ENCODE measurements at regions not wholly inside any gene's neighbourhood (a gene's known extent, or its start where the extent isn't known, plus 50 kb on each side); places are given as distances from the start of the nearest gene placed in this dataset.

DNA sequence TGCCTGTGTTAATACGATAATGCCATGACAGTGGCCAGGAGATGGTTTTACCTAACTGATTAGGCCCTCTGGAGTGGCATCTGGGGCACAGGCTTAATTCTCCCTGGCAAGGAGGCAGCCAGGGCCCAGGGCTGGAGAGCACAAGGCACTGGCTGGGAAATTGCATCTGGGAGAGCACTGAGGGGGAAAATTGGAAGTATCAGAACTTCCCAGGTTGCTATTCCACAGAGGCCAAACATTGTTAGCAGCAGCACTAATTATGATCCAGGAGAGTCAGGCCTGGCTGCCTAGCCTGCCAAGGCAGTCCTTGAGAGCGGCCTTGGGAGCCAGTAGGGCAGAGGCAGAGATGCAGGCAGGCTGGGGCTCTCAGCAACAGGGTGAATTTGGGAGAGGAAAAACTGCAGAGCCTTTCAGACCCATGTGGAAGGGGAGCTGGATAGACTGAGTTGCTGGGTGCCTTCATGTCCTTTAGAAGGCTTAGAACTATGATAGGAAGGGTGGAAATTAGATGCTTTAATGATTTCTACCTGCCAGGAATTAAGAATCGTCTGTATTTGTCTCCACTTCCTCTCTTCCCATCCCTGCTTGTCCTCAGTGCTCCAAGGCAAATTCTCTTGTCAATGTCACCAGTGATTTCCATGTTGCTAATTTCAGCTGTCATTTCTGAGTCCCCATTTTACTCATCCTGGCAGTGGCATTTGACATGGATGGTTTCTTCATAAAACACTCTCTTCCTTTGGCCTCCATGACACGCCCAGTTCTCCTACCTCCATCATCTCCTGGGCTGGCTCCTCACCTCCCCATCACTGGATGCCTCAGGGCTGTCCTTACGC, 56.1 kb upstream of the HSPA9 start:
- no peak overlapping the region for H3K18ac ChIP-seq (ENCODE audit: low read depth, low read length)
- H2AK5ac ChIP-seq (ENCODE audit: low read depth, low read length) = no peak overlapping the region
- H3K79me1 ChIP-seq (ENCODE audit: low read depth in 1 of 2, low read length in 2 of 2) = no peaks in the 10 kb centered on the region
- no peaks in the 10 kb centered on the region for H3K36me3 ChIP-seq (ENCODE audit: control insufficient read depth, insufficient read depth, low read length)
- no peak overlapping the region for H3K4ac ChIP-seq (ENCODE audit: low read depth, low read length)
- no peak overlapping the region for H4K91ac ChIP-seq (ENCODE audit: insufficient read depth, low read depth, low read length)
- CTCF ChIA-PET = interaction anchor here (0.6 kb wide), 1 partner anchor 650 kb away, joined by 4 read pairs; no protein-coding TSS in a partner anchor
- H4K5ac ChIP-seq (ENCODE audit: low read depth, low read length) = no peak overlapping the region
- no peak overlapping the region for H3K27ac ChIP-seq (ENCODE audit: insufficient read depth, low read length)
- H2BK15ac ChIP-seq (ENCODE audit: low read depth, low read length) = no peak overlapping the region
- no peak overlapping the region for H3K4me3 ChIP-seq (ENCODE audit: insufficient read depth, low read depth, low read length)
- no peak overlapping the region for H2BK20ac ChIP-seq (ENCODE audit: low read depth, low read length)
- TF ChIP-seq RFX5 (IDR thresholded peaks at IDR 0.05; ENCODE audit: low read depth, low read length) (no peak), CEBPB (IDR thresholded peaks at IDR 0.05; ENCODE audit: low read depth, low read length) (no peak), CHD1 (IDR thresholded peaks at IDR 0.05; ENCODE audit: low read depth, low read length) (no peak), MXI1 (IDR thresholded peaks at IDR 0.05; ENCODE audit: borderline replicate concordance, low read depth, low read length) (no peak), FOS (IDR thresholded peaks at IDR 0.05; ENCODE audit: low read depth, low read length) (no peak), SMC3 (IDR thresholded peaks at IDR 0.05; ENCODE audit: low read depth, low read length) (no peak), POLR2A (IDR thresholded peaks at IDR 0.05; ENCODE audit: low read depth, low read length) (no peak), USF2 (IDR thresholded peaks at IDR 0.05; ENCODE audit: low read depth, low read length) (no peak), BHLHE40 (IDR thresholded peaks at IDR 0.05; ENCODE audit: low read depth, low read length) (no peak), NFE2L2 (IDR thresholded peaks at IDR 0.05; ENCODE audit: low read depth, low read length) (no peak), ELK1 (IDR thresholded peaks at IDR 0.05; ENCODE audit: borderline replicate concordance, low read depth, low read length) (no peak), MAFK (IDR thresholded peaks at IDR 0.05; ENCODE audit: low read depth, low read length) (no peak), RAD21 (IDR thresholded peaks at IDR 0.05; ENCODE audit: low read length) (no peak), RCOR1 (IDR thresholded peaks at IDR 0.05; ENCODE audit: insufficient replicate concordance, low read length) (no peak), MAZ (IDR thresholded peaks at IDR 0.05; ENCODE audit: borderline replicate concordance, low read depth, low read length) (no peak)
- TF ChIP-seq, protein P1, sequence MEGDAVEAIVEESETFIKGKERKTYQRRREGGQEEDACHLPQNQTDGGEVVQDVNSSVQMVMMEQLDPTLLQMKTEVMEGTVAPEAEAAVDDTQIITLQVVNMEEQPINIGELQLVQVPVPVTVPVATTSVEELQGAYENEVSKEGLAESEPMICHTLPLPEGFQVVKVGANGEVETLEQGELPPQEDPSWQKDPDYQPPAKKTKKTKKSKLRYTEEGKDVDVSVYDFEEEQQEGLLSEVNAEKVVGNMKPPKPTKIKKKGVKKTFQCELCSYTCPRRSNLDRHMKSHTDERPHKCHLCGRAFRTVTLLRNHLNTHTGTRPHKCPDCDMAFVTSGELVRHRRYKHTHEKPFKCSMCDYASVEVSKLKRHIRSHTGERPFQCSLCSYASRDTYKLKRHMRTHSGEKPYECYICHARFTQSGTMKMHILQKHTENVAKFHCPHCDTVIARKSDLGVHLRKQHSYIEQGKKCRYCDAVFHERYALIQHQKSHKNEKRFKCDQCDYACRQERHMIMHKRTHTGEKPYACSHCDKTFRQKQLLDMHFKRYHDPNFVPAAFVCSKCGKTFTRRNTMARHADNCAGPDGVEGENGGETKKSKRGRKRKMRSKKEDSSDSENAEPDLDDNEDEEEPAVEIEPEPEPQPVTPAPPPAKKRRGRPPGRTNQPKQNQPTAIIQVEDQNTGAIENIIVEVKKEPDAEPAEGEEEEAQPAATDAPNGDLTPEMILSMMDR (conservative IDR thresholded peaks at IDR 0.05; ENCODE audit: low read depth, low read length) = no peak
- ATAC-seq (ENCODE audit: low read depth) (no peak), DNase-seq (no peak)
- in situ Hi-C loops (cut with MboI; ENCODE audit: low sequenced_read_pairs) = no loop called here
- WGBS, 2 experiments (ENCODE audit: extremely low coverage in 2 of 2, insufficient read length in 1 of 2) = 73% methylated on average over 3 of the region's 5 CpGs; no CpG with 5 or more reads in 1 of the 2 experiments
- H2AFZ ChIP-seq (replicated peaks; ENCODE audit: low read length, poor library complexity) = no peak overlapping the region
- POLR2A ChIA-PET (ENCODE audit: unreplicated experiment) = no interaction called here
- no peaks in the 10 kb centered on the region for H3K27me3 ChIP-seq (ENCODE audit: control insufficient read depth, insufficient read depth, low read length)
- no peak overlapping the region for H2BK5ac ChIP-seq (ENCODE audit: low read depth, low read length, poor library complexity, severe bottlenecking)
- H2AK9ac ChIP-seq (replicated peaks; ENCODE audit: low read depth, low read length, poor library complexity) = peak overlapping the region; percentile 50
- intact Hi-C loops (cut with micrococcal nuclease) = no loop called here
- no peak overlapping the region for H3K56ac ChIP-seq (ENCODE audit: extremely low read depth, insufficient read depth, low read length)
- H2BK120ac ChIP-seq (ENCODE audit: low read depth, low read length) = no peak overlapping the region
- H3K4me1 ChIP-seq (ENCODE audit: control insufficient read depth, insufficient read depth, low read length) = no peaks in the 10 kb centered on the region
- H3K9ac ChIP-seq (ENCODE audit: low read depth, low read length) = no peak overlapping the region
- H3K9me1 ChIP-seq (ENCODE audit: insufficient read depth, low read length) = no peaks in the 10 kb centered on the region
- no TSS peak for BruUV-seq (replicated peaks)
- H3K9me3 ChIP-seq (ENCODE audit: control insufficient read depth, insufficient read depth, low read length) = no peaks in the 10 kb centered on the region
- H4K8ac ChIP-seq (ENCODE audit: low read depth in 2 of 2, low read length in 2 of 2) = no peak overlapping the region
- no peak overlapping the region for H3K4me2 ChIP-seq (ENCODE audit: low read depth, low read length)
- no peak overlapping the region for H3K23ac ChIP-seq (ENCODE audit: low read depth, low read length)
- H4K20me1 ChIP-seq (ENCODE audit: insufficient read depth, low read length) = no peaks in the 10 kb centered on the region
- dilution Hi-C loops (cut with HindIII; ENCODE audit: low sequenced_read_pairs, unreplicated experiment) = no loop called here
- no peak overlapping the region for H3K14ac ChIP-seq (replicated peaks; ENCODE audit: low read depth, low read length)

All from IMR-90 (cell line).